ENCODE measurements at regions not wholly inside any gene's neighbourhood (a gene's known extent, or its start where the extent isn't known, plus 50 kb on each side); places are given as distances from the start of the nearest gene placed in this dataset.

- TF ChIP-seq SMC3 (conservative IDR thresholded peaks at IDR 0.05; ENCODE audit: poor library complexity) (no peak), MXI1 (conservative IDR thresholded peaks at IDR 0.05; ENCODE audit: poor library complexity, severe bottlenecking) (no peak), REST (IDR thresholded peaks at IDR 0.05; ENCODE audit: borderline replicate concordance) (no peak), CTCF (IDR thresholded peaks at IDR 0.05; ENCODE audit: poor library complexity, severe bottlenecking) (no peak), EP300 (conservative IDR thresholded peaks at IDR 0.05; ENCODE audit: poor library complexity, severe bottlenecking) (no peak), TAF1 (IDR thresholded peaks at IDR 0.05; ENCODE audit: low read depth) (no peak)
- Histone ChIP-seq H3F3A (ENCODE audit: insufficient read depth, low read length, poor library complexity, severe bottlenecking) (no peaks in the 10 kb centered on the region), H3K27me3 (ENCODE audit: insufficient read depth, low read depth, low read length) (no peaks in the 10 kb centered on the region), H2AFZ (ENCODE audit: low read depth, low read length) (no peak overlapping the region), H3K27ac (ENCODE audit: low read length) (no peak overlapping the region), H3K79me2 (replicated peaks; ENCODE audit: insufficient read depth, low read length) (no peaks in the 10 kb centered on the region), H3K9ac (ENCODE audit: low read length) (no peak overlapping the region), H3K4me2 (ENCODE audit: low read length) (no peak overlapping the region), H4K20me1 (ENCODE audit: insufficient read depth) (no peaks in the 10 kb centered on the region), H3K9me2 (ENCODE audit: insufficient read depth, low read length) (no peaks in the 10 kb centered on the region), H3K36me3 (ENCODE audit: insufficient read depth, low read length) (no peaks in the 10 kb centered on the region), H3K9me3 (ENCODE audit: low read length) (no peaks in the 10 kb centered on the region), H3K4me3 (ENCODE audit: low read length) (no peak overlapping the region)
Observed at GRCh38 chr12:115464111-115464581, 780.2 kb upstream of the TBX3 start.

GRCh38 chr12:115461401-115461800 is 777.4 kb upstream of the TBX3 start:
- Histone ChIP-seq H3K9ac (ENCODE audit: low read length) (no peak overlapping the region), H3K4me3 (ENCODE audit: low read length) (no peak overlapping the region), H2AFZ (ENCODE audit: low read depth, low read length) (no peak overlapping the region), H3K9me2 (ENCODE audit: insufficient read depth, low read length) (no peaks in the 10 kb centered on the region), H3K4me2 (ENCODE audit: low read length) (no peak overlapping the region), H4K20me1 (ENCODE audit: insufficient read depth) (no peaks in the 10 kb centered on the region), H3K36me3 (ENCODE audit: insufficient read depth, low read length) (no peaks in the 10 kb centered on the region), H3F3A (ENCODE audit: insufficient read depth, low read length, poor library complexity, severe bottlenecking) (no peaks in the 10 kb centered on the region), H3K79me2 (replicated peaks; ENCODE audit: insufficient read depth, low read length) (no peaks in the 10 kb centered on the region), H3K9me3 (ENCODE audit: low read length) (no peaks in the 10 kb centered on the region), H3K27me3 (ENCODE audit: insufficient read depth, low read depth, low read length) (no peaks in the 10 kb centered on the region), H3K27ac (ENCODE audit: low read length) (no peak overlapping the region)
- TF ChIP-seq CTCF (IDR thresholded peaks at IDR 0.05; ENCODE audit: poor library complexity, severe bottlenecking) (no peak), TAF1 (IDR thresholded peaks at IDR 0.05; ENCODE audit: low read depth) (no peak), REST (IDR thresholded peaks at IDR 0.05; ENCODE audit: borderline replicate concordance) (no peak), EZH2 (IDR thresholded peaks at IDR 0.05; ENCODE audit: borderline replicate concordance, insufficient read depth, low read length, poor library complexity, severe bottlenecking) (no peak), POLR2AphosphoS5 (IDR thresholded peaks at IDR 0.05) (no peak), RAD21 (conservative IDR thresholded peaks at IDR 0.05) (no peak), MXI1 (conservative IDR thresholded peaks at IDR 0.05; ENCODE audit: poor library complexity, severe bottlenecking) (no peak), EP300 (conservative IDR thresholded peaks at IDR 0.05; ENCODE audit: poor library complexity, severe bottlenecking) (no peak), SMC3 (conservative IDR thresholded peaks at IDR 0.05; ENCODE audit: poor library complexity) (no peak)
